HCT116 (cell line): ENCODE measurements at regions not wholly inside any gene's neighbourhood (a gene's known extent, or its start where the extent isn't known, plus 50 kb on each side); places are given as distances from the start of the nearest gene placed in this dataset.

Experiments used
- ATAC-seq: fragments of 200-7000 bp; cut with Tn5 transposase; 2 replicates; pipeline ENCODE4 v1.9.1; 2020; ENCODE audit warnings: mild to moderate bottlenecking, moderate library complexity
- BruUV-seq: library from RNA; stranded (reverse); fragments of 400-500 nt; replicated peaks from 2 replicates; lab custom pipeline; 2021; lab: Mats Ljungman, UMichigan
- CTCF ChIA-PET: fragments of 300-600 bp; sonication (Branson Sonifier 250); formaldehyde crosslinking; loops from one replicate; lab custom pipeline; 2021; ENCODE audit warnings: antibody characterized with exemption; lab: Charles Lee
- POLR2A ChIA-PET: fragments of 300-600, 350-600 bp; sonication (Branson Sonifier 250); formaldehyde crosslinking; loops from one replicate; lab custom pipeline; 2021; ENCODE audit warnings: antibody characterized with exemption; lab: Charles Lee
- RAD21 ChIA-PET, 2 experiments: fragments of 300-600 bp; sonication (Branson Sonifier 250); formaldehyde crosslinking; loops; one replicate each; lab custom pipeline; 2023; ENCODE audit warnings: low total read pairs in 2 of 2; ENCODE audit not compliant: uncharacterized antibody in 2 of 2, unreplicated experiment in 2 of 2, low non-redundant PET in 1 of 2; lab: Charles Lee
- DNase-seq: peaks from one replicate; pipeline ENCODE4 v3.0.0-alpha.2; 2010; ENCODE audit warnings: low read depth, low spot score
- H2AFZ ChIP-seq: fragments of 200-600 bp; shearing (Covaris generic), sonication (generic); 2 replicates; pipeline ENCODE4 v1.6.1; 2017; ENCODE audit warnings: low read depth, mixed run types, mixed read lengths, antibody characterized with exemption, low read length; ENCODE audit not compliant: poor library complexity, severe bottlenecking
- H3K27ac ChIP-seq: 2 replicates; pipeline ENCODE4 v1.5.1; 2012; ENCODE audit warnings: low read depth, low read length
- H3K27me3 ChIP-seq: fragments of 200-600 bp; sonication (generic); 2 replicates; pipeline ENCODE4 v1.6.1; 2016; ENCODE audit warnings: mixed run types, low read length, mixed read lengths; ENCODE audit not compliant: insufficient read depth
- H3K36me3 ChIP-seq, 2 experiments: fragments of 200-500 bp in 1 of 2; fragments of 200-600 bp in 1 of 2; sonication (Bioruptor generic) in 1 of 2; sonication (generic) in 1 of 2; 2 replicates each; pipeline versions ENCODE4 v1.5.1 to v1.6.1; 2014 to 2016; ENCODE audit warnings: low read length in 2 of 2, inconsistent platforms in 1 of 2, mixed read lengths in 1 of 2, mixed run types in 1 of 2; ENCODE audit not compliant: insufficient read depth in 2 of 2, control insufficient read depth in 1 of 2
- H3K4me1 ChIP-seq, 2 experiments: fragments of 200-600 bp in 1 of 2; sonication (generic) in 1 of 2; 2 replicates each; pipeline versions ENCODE4 v1.5.1 to v1.6.1; 2012 to 2017; ENCODE audit warnings: low read length in 2 of 2, inconsistent platforms in 1 of 2, mild to moderate bottlenecking in 1 of 2, mixed read lengths in 1 of 2, mixed run types in 1 of 2, moderate library complexity in 1 of 2; ENCODE audit not compliant: insufficient read depth in 2 of 2, control insufficient read depth in 1 of 2
- H3K4me2 ChIP-seq: fragments of 200-600 bp; sonication (generic); 2 replicates; pipeline ENCODE4 v1.6.1; 2017; ENCODE audit warnings: mixed run types, low read length, mixed read lengths
- H3K4me3 ChIP-seq, 2 experiments: fragments of 200-600 bp in 1 of 2; sonication (generic) in 1 of 2; replicated peaks in 1 of 2; 2 replicates each; pipeline ENCODE4 v1.5.1; 2011 to 2016; ENCODE audit warnings: low read length in 2 of 2, control low read depth in 1 of 2, low read depth in 1 of 2, mild to moderate bottlenecking in 1 of 2, mixed read lengths in 1 of 2, mixed run types in 1 of 2
- H3K79me2 ChIP-seq: fragments of 200-600 bp; sonication (generic); 2 replicates; pipeline ENCODE4 v1.6.1; 2017; ENCODE audit warnings: mild to moderate bottlenecking, mixed run types, low read length, moderate library complexity, mixed read lengths; ENCODE audit not compliant: insufficient read depth
- H3K9ac ChIP-seq: fragments of 200-600 bp; sonication (generic); 2 replicates; pipeline ENCODE4 v1.6.1; 2016; ENCODE audit warnings: low read length, mixed read lengths
- H3K9me2 ChIP-seq: fragments of 200-600 bp; sonication (generic), shearing (Covaris generic); 2 replicates; pipeline ENCODE4 v1.6.1; 2017; ENCODE audit warnings: mixed run types, mild to moderate bottlenecking, moderate library complexity; ENCODE audit not compliant: insufficient read depth
- H3K9me3 ChIP-seq, 2 experiments: fragments of 200-500 bp in 1 of 2; fragments of 200-600 bp in 1 of 2; sonication (Bioruptor generic) in 1 of 2; sonication (generic) in 1 of 2; 2 replicates each; pipeline ENCODE4 v1.6.1; 2014 to 2017; ENCODE audit warnings: low read length in 2 of 2, mixed read lengths in 2 of 2, inconsistent platforms in 1 of 2, low read depth in 1 of 2, mild to moderate bottlenecking in 1 of 2, mixed run types in 1 of 2, moderate library complexity in 1 of 2; ENCODE audit not compliant: control insufficient read depth in 1 of 2, insufficient read depth in 1 of 2
- H4K20me1 ChIP-seq: fragments of 200-600 bp; sonication (generic), shearing (Covaris generic); 2 replicates; pipeline ENCODE4 v1.6.1; 2017; ENCODE audit warnings: mixed run types, mild to moderate bottlenecking, moderate library complexity; ENCODE audit not compliant: insufficient read depth
- CBX3 ChIP-seq: IDR thresholded peaks from 2 replicates; pipeline ENCODE4 v1.6.1; 2012; ENCODE audit warnings: low read depth
- CEBPB ChIP-seq: IDR thresholded peaks from 2 replicates; pipeline ENCODE4 v1.6.1; 2012; ENCODE audit warnings: low read depth
- CTCF ChIP-seq, 3 experiments: fragments of 200-600 bp in 1 of 3; sonication (generic) in 1 of 3; IDR thresholded peaks in 2 of 3; conservative IDR thresholded peaks in 1 of 3; 2 replicates each; pipeline ENCODE4 v1.5.1; 2012 to 2017; ENCODE audit warnings: low read depth in 2 of 3, low read length in 2 of 3, antibody characterized with exemption in 1 of 3, borderline replicate concordance in 1 of 3, control low read depth in 1 of 3, mild to moderate bottlenecking in 1 of 3, mixed read lengths in 1 of 3, mixed run types in 1 of 3, moderate library complexity in 1 of 3; ENCODE audit not compliant: insufficient read depth in 1 of 3
- ELF1 ChIP-seq: IDR thresholded peaks from 2 replicates; pipeline ENCODE4 v1.6.1; 2012; ENCODE audit warnings: low read depth, borderline replicate concordance
- EZH2phosphoT487 ChIP-seq: fragments of 200-600 bp; IDR thresholded peaks from 2 replicates; pipeline ENCODE4 v1.6.1; 2018; ENCODE audit warnings: antibody characterized with exemption, borderline replicate concordance
- FOSL1 ChIP-seq: IDR thresholded peaks from 2 replicates; pipeline ENCODE4 v1.6.1; 2012; ENCODE audit warnings: low read depth
- JUND ChIP-seq: IDR thresholded peaks from 2 replicates; pipeline ENCODE4 v1.6.1; 2012
- POLR2AphosphoS5 ChIP-seq: IDR thresholded peaks from 2 replicates; pipeline ENCODE4 v1.6.1; 2011; ENCODE audit warnings: mild to moderate bottlenecking, low read depth, low read length, moderate library complexity
- RAD21 ChIP-seq: IDR thresholded peaks from 2 replicates; pipeline ENCODE4 v1.6.1; 2012; ENCODE audit warnings: low read depth, mild to moderate bottlenecking
- REST ChIP-seq: IDR thresholded peaks from 2 replicates; pipeline ENCODE4 v1.6.1; 2012; ENCODE audit warnings: low read depth
- SP1 ChIP-seq: IDR thresholded peaks from 2 replicates; pipeline ENCODE4 v1.6.1; 2012; ENCODE audit warnings: low read depth
- SRF ChIP-seq: IDR thresholded peaks from 2 replicates; pipeline ENCODE4 v1.6.1; 2012; ENCODE audit warnings: low read depth
- YY1 ChIP-seq: IDR thresholded peaks from 2 replicates; pipeline ENCODE4 v1.6.1; 2011; ENCODE audit warnings: low read length, low read depth, moderate library complexity, mild to moderate bottlenecking; ENCODE audit not compliant: insufficient replicate concordance; ENCODE audit errors: extremely low read depth
- ZBTB33 ChIP-seq: IDR thresholded peaks from 2 replicates; pipeline ENCODE4 v1.6.1; 2011; ENCODE audit warnings: mild to moderate bottlenecking, low read length, moderate library complexity; ENCODE audit not compliant: insufficient replicate concordance; ENCODE audit errors: extremely low read depth
- ZFX ChIP-seq: fragments of 450-650 bp; IDR thresholded peaks from 2 replicates; pipeline ENCODE4 v1.6.1; 2017
- ZNF274 ChIP-seq: fragments of 200-500 bp; sonication (Bioruptor generic); IDR thresholded peaks from 2 replicates; pipeline ENCODE4 v1.6.1; 2014; ENCODE audit warnings: mild to moderate bottlenecking, low read depth, low read length, inconsistent platforms
- intact Hi-C: fragments of 100-400 bp; cut with micrococcal nuclease; formaldehyde crosslinking; loops from 2 replicates; pipeline ENCODE4 v1.10.0; 2022
- TF ChIP-seq, protein P1 (sequence below): IDR thresholded peaks from 2 replicates; pipeline ENCODE4 v1.6.1; 2012

GRCh38 chr13:47147812-47148119, 250.9 kb upstream of the HTR2A start:
- ChIA-PET POLR2A (no interaction called here), CTCF (no interaction called here)
- Histone ChIP-seq H3K9ac (no peak overlapping the region), H3K4me2 (no peak overlapping the region)
- TF ChIP-seq SP1 (no peak), SRF (no peak), EZH2phosphoT487 (no peak), CTCF (IDR thresholded peaks at IDR 0.05 in 2 of 3, conservative IDR thresholded peaks at IDR 0.05 in 1 of 3; ENCODE audit: borderline replicate concordance in 1 of 3, insufficient read depth in 1 of 3, low read depth in 2 of 3, low read length in 2 of 3) (no peak), RAD21 (no peak), FOSL1 (no peak), YY1 (no peak), REST (no peak), ELF1 (no peak), POLR2AphosphoS5 (no peak), ZBTB33 (no peak), CBX3 (no peak), ZFX (no peak), ZNF274 (no peak), CEBPB (no peak), JUND (no peak)
- TF ChIP-seq, protein P1, sequence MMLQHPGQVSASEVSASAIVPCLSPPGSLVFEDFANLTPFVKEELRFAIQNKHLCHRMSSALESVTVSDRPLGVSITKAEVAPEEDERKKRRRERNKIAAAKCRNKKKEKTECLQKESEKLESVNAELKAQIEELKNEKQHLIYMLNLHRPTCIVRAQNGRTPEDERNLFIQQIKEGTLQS, result no peak
- TF ChIP-seq, all 23 proteins: peak for 0
- Histone ChIP-seq H3K36me3 (no peaks in the 10 kb centered on the region), H3K27ac (no peak overlapping the region), H4K20me1 (no peaks in the 10 kb centered on the region), H3K27me3 (no peaks in the 10 kb centered on the region; the same call in none of the 2 replicates), H3K79me2 (no peaks in the 10 kb centered on the region), H2AFZ (no peak overlapping the region), H3K9me3 (no peaks in the 10 kb centered on the region), H3K9me2 (no peaks in the 10 kb centered on the region), H3K4me1 (no peaks in the 10 kb centered on the region), H3K4me3 (no peak overlapping the region)
- DNase-seq, result no peak
- RAD21 ChIA-PET, result no interaction called here
- no peak for ATAC-seq
- intact Hi-C loops, result no loop called here
- no TSS peak for BruUV-seq
